ENCODE measurements at regions not wholly inside any gene's neighbourhood (a gene's known extent, or its start where the extent isn't known, plus 50 kb on each side); places are given as distances from the start of the nearest gene placed in this dataset.

DNA sequence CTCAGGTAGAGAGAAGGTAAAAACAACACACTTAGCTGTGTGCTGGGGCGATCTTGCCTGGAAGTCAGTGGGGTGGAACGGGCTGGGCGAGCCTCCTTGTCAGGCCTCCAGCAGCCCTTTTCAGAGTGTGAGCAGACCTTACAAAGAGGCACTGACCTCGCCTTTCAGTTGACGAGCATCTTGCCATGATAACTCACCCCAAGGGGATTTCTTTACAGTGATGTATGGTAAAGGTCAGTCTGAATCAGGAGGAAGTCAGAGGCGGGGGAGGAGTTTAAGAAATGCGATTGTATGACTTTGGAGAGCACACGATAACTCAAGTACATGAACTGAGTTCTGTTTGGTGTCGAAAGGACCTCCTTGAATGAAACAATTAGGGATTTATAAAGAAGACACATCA, 326.5 kb upstream of the PROX1 start:
- no peaks in the 10 kb centered on the region for H3K4me1 ChIP-seq (ENCODE audit: control insufficient read depth in 2 of 3, insufficient read depth in 2 of 3, low read depth in 1 of 3, low read length in 3 of 3)
- no peak for FAIRE-seq
- no peaks in the 10 kb centered on the region for H3K9me3 ChIP-seq (ENCODE audit: control insufficient read depth in 2 of 3, insufficient read depth in 1 of 3, low read length in 3 of 3)
- peak in 1 of 5 donors; percentile 23 for DNase-seq
- no peak overlapping the region for H3K27ac ChIP-seq (ENCODE audit: low read depth in 2 of 2, low read length in 2 of 2)
- intact Hi-C loops (cut with DNase I), result no loop called here
- H3K4me3 ChIP-seq (ENCODE audit: low read length in 3 of 3), result no peak overlapping the region
- H3K27me3 ChIP-seq (ENCODE audit: control insufficient read depth, insufficient read depth, low read length), result no peaks in the 10 kb centered on the region
- no peak overlapping the region for H3K9ac ChIP-seq (ENCODE audit: low read length in 3 of 3)
- TF ChIP-seq, protein P1, sequence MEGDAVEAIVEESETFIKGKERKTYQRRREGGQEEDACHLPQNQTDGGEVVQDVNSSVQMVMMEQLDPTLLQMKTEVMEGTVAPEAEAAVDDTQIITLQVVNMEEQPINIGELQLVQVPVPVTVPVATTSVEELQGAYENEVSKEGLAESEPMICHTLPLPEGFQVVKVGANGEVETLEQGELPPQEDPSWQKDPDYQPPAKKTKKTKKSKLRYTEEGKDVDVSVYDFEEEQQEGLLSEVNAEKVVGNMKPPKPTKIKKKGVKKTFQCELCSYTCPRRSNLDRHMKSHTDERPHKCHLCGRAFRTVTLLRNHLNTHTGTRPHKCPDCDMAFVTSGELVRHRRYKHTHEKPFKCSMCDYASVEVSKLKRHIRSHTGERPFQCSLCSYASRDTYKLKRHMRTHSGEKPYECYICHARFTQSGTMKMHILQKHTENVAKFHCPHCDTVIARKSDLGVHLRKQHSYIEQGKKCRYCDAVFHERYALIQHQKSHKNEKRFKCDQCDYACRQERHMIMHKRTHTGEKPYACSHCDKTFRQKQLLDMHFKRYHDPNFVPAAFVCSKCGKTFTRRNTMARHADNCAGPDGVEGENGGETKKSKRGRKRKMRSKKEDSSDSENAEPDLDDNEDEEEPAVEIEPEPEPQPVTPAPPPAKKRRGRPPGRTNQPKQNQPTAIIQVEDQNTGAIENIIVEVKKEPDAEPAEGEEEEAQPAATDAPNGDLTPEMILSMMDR (IDR thresholded peaks at IDR 0.05; ENCODE audit: borderline replicate concordance, extremely low read depth, insufficient read depth), result no peak
- no peaks in the 10 kb centered on the region for H3K36me3 ChIP-seq (ENCODE audit: control insufficient read depth in 2 of 3, insufficient read depth in 3 of 3, low read length in 3 of 3)

DNA sequence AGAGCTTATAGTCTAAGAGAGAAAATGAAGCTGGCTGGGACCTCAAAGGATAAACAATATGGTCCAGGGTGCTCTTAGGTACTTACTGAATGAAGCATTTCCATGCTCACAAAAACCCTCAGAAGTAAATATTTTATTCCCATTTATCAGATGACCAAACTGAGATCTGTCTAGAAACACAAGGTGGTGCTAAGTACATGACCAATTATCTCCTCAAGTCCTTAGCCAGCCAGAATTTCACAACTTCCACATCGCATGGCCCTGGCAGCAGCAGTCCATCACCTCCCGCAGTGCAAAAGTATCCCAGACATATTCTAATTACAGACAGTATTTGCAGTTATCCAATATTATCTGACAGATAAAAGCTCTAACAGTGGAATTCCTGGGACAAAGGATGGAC, 321.7 kb upstream of the PROX1 start:
- no peak for DNase-seq
- TF ChIP-seq, protein P1 (IDR thresholded peaks at IDR 0.05; ENCODE audit: borderline replicate concordance, extremely low read depth, insufficient read depth), result no peak
- Histone ChIP-seq H3K27me3 (ENCODE audit: control insufficient read depth, insufficient read depth, low read length) (no peaks in the 10 kb centered on the region), H3K27ac (ENCODE audit: low read depth in 2 of 2, low read length in 2 of 2) (no peak overlapping the region), H3K9me3 (ENCODE audit: control insufficient read depth in 2 of 3, insufficient read depth in 1 of 3, low read length in 3 of 3) (no peaks in the 10 kb centered on the region), H3K4me3 (ENCODE audit: low read length in 3 of 3) (no peak overlapping the region), H3K4me1 (ENCODE audit: control insufficient read depth in 2 of 3, insufficient read depth in 2 of 3, low read depth in 1 of 3, low read length in 3 of 3) (no peaks in the 10 kb centered on the region), H3K36me3 (ENCODE audit: control insufficient read depth in 2 of 3, insufficient read depth in 3 of 3, low read length in 3 of 3) (no peaks in the 10 kb centered on the region), H3K9ac (ENCODE audit: low read length in 3 of 3) (no peak overlapping the region)
- intact Hi-C loops (cut with DNase I), result no loop called here
- FAIRE-seq, result no peak

DNA sequence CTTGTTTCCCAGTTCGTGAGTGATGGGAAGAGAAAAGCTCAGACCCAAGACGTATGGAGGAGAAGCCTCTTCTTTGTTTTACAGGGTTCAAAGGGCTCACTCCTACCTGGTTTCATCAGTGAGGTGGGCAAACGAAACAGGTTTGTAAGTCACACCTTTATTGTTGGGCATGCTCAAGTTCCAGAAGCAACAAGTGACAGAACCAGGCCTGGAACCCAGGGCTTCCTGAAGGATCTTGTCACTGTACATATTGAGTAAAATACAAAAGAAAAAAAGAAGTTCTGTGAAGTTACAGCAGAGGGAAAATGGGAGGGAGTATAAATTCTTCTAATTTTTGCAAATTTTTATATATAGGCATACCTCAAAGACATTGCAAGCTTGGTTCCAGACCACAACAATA, 320.9 kb upstream of the PROX1 start:
- Histone ChIP-seq H3K9me3 (ENCODE audit: control insufficient read depth in 2 of 3, insufficient read depth in 1 of 3, low read length in 3 of 3) (no peaks in the 10 kb centered on the region), H3K27me3 (ENCODE audit: control insufficient read depth, insufficient read depth, low read length) (no peaks in the 10 kb centered on the region), H3K4me1 (ENCODE audit: control insufficient read depth in 2 of 3, insufficient read depth in 2 of 3, low read depth in 1 of 3, low read length in 3 of 3) (no peaks in the 10 kb centered on the region), H3K36me3 (ENCODE audit: control insufficient read depth in 2 of 3, insufficient read depth in 3 of 3, low read length in 3 of 3) (no peaks in the 10 kb centered on the region), H3K27ac (ENCODE audit: low read depth in 2 of 2, low read length in 2 of 2) (no peak overlapping the region), H3K4me3 (ENCODE audit: low read length in 3 of 3) (no peak overlapping the region), H3K9ac (ENCODE audit: low read length in 3 of 3) (no peak overlapping the region)
- intact Hi-C loops (cut with DNase I), result no loop called here
- DNase-seq, result no peak
- TF ChIP-seq, protein P1 (IDR thresholded peaks at IDR 0.05; ENCODE audit: borderline replicate concordance, extremely low read depth, insufficient read depth), result no peak
- no peak for FAIRE-seq

DNA sequence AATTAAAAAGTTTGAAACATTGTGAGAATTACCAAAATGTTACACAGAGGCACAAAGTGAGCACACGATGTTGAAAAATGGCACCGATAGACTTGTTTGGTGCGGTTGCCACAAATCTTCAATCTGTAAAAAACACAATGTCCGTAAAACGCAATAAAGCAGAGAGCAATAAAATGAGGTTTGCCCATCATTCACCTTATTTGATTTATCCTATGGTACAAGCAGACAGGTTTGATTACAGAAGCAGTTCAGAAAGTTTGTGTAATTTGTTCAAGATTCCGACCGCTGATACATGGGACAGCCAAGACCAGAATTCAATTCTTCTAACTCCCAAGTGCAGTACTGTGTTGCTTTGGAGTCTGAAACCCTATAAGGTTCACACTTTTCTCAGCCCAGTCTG, 318.3 kb upstream of the PROX1 start:
- Histone ChIP-seq H3K27me3 (ENCODE audit: control insufficient read depth, insufficient read depth, low read length) (no peaks in the 10 kb centered on the region), H3K27ac (ENCODE audit: low read depth in 2 of 2, low read length in 2 of 2) (no peak overlapping the region), H3K9me3 (ENCODE audit: control insufficient read depth in 2 of 3, insufficient read depth in 1 of 3, low read length in 3 of 3) (no peaks in the 10 kb centered on the region), H3K36me3 (ENCODE audit: control insufficient read depth in 2 of 3, insufficient read depth in 3 of 3, low read length in 3 of 3) (no peaks in the 10 kb centered on the region), H3K9ac (ENCODE audit: low read length in 3 of 3) (no peak overlapping the region), H3K4me1 (ENCODE audit: control insufficient read depth in 2 of 3, insufficient read depth in 2 of 3, low read depth in 1 of 3, low read length in 3 of 3) (no peaks in the 10 kb centered on the region), H3K4me3 (ENCODE audit: low read length in 3 of 3) (no peak overlapping the region)
- TF ChIP-seq, protein P1 (IDR thresholded peaks at IDR 0.05; ENCODE audit: borderline replicate concordance, extremely low read depth, insufficient read depth), result no peak
- no peak for FAIRE-seq
- intact Hi-C loops (cut with DNase I), result no loop called here
- DNase-seq, result no peak

Measured in kidney (tissue), 13 donors.